ENCODE measurements at regions not wholly inside any gene's neighbourhood (a gene's known extent, or its start where the extent isn't known, plus 50 kb on each side); places are given as distances from the start of the nearest gene placed in this dataset.

GRCh38 chr9:106111039-106111730 is 416.8 kb downstream of the TMEM38B start:
- Mint-ChIP-seq H3K36me3 (ENCODE audit: low read depth, unreplicated experiment) (no peaks in the 10 kb centered on the region), H3K27me3 (ENCODE audit: unreplicated experiment) (no peaks in the 10 kb centered on the region), H3K27ac (ENCODE audit: unreplicated experiment) (no peak overlapping the region), H3K4me3 (ENCODE audit: unreplicated experiment) (no peak overlapping the region), H3K4me1 (ENCODE audit: unreplicated experiment) (peaks cover 20% of the 10 kb centered on the region), H3K9me3 (ENCODE audit: unreplicated experiment) (no peaks in the 10 kb centered on the region)
- TF ChIP-seq CTCF (IDR thresholded peaks at IDR 0.05; ENCODE audit: unreplicated experiment): no peak
- no peak for DNase-seq (ENCODE audit: low spot score)

DNA sequence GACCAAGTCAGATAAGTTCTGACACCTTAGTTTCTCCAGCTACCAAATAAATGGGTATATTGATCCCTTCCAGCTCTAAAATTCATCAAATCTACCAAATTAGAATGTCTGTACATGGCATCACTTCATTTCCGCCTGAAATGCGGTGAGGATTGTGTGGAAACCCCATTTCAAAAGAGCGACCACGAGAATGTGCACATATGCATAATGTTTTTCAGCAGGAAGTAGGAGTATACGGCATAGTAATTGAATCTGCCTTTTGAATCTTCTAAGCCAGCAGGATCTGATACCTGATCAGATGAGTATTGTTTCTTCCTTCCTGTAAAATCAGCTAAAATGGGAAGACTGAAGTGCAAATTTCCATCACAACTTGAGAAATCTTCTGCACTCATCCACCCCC is 418.6 kb downstream of the TMEM38B start:
- no peak overlapping the region for H3K4me3 Mint-ChIP-seq (ENCODE audit: unreplicated experiment)
- peaks cover 20% of the 10 kb centered on the region for H3K4me1 Mint-ChIP-seq (ENCODE audit: unreplicated experiment)
- DNase-seq (ENCODE audit: low spot score): no peak
- TF ChIP-seq CTCF (IDR thresholded peaks at IDR 0.05; ENCODE audit: unreplicated experiment): no peak
- no peaks in the 10 kb centered on the region for H3K27me3 Mint-ChIP-seq (ENCODE audit: unreplicated experiment)
- H3K9me3 Mint-ChIP-seq (ENCODE audit: unreplicated experiment): no peaks in the 10 kb centered on the region
- no peaks in the 10 kb centered on the region for H3K36me3 Mint-ChIP-seq (ENCODE audit: low read depth, unreplicated experiment)
- H3K27ac Mint-ChIP-seq (ENCODE audit: unreplicated experiment): no peak overlapping the region

- H3K9me3 Mint-ChIP-seq (ENCODE audit: unreplicated experiment): no peaks in the 10 kb centered on the region
- TF ChIP-seq CTCF (IDR thresholded peaks at IDR 0.05; ENCODE audit: unreplicated experiment): no peak
- H3K4me1 Mint-ChIP-seq (ENCODE audit: unreplicated experiment): peaks cover 3% of the 10 kb centered on the region
- no peak overlapping the region for H3K4me3 Mint-ChIP-seq (ENCODE audit: unreplicated experiment)
- DNase-seq (ENCODE audit: low spot score): no peak
- no peaks in the 10 kb centered on the region for H3K27me3 Mint-ChIP-seq (ENCODE audit: unreplicated experiment)
- no peaks in the 10 kb centered on the region for H3K36me3 Mint-ChIP-seq (ENCODE audit: low read depth, unreplicated experiment)
- no peak overlapping the region for H3K27ac Mint-ChIP-seq (ENCODE audit: unreplicated experiment)
These were observed 424.8 kb downstream of the TMEM38B start for GRCh38 chr9:106119176-106119575.

DNA sequence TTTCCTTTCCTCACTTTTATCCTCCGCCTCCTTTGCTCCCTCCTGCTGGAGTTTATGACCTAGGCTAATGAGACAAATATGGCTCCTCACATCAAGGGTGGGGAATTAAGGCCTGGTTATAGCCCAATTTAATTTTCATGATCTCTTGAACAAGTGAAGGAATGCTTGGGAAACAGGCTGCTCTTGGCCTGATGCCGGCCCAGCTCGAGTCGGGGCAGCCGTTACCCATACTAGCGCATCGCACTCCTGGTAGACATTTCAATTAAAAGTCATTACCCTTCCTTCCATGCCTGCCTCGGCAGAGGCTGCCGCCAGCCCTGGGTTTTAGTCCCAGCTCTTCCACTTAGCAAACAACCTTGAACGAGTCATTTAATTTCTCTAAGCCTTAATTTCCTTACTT is 425.7 kb downstream of the TMEM38B start:
- H3K4me3 Mint-ChIP-seq (ENCODE audit: unreplicated experiment): no peak overlapping the region
- no peak for TF ChIP-seq CTCF (IDR thresholded peaks at IDR 0.05; ENCODE audit: unreplicated experiment)
- no peaks in the 10 kb centered on the region for H3K9me3 Mint-ChIP-seq (ENCODE audit: unreplicated experiment)
- H3K27ac Mint-ChIP-seq (ENCODE audit: unreplicated experiment): no peak overlapping the region
- peaks cover 3% of the 10 kb centered on the region for H3K4me1 Mint-ChIP-seq (ENCODE audit: unreplicated experiment)
- no peaks in the 10 kb centered on the region for H3K36me3 Mint-ChIP-seq (ENCODE audit: low read depth, unreplicated experiment)
- H3K27me3 Mint-ChIP-seq (ENCODE audit: unreplicated experiment): no peaks in the 10 kb centered on the region
- no peak for DNase-seq (ENCODE audit: low spot score)

DNA sequence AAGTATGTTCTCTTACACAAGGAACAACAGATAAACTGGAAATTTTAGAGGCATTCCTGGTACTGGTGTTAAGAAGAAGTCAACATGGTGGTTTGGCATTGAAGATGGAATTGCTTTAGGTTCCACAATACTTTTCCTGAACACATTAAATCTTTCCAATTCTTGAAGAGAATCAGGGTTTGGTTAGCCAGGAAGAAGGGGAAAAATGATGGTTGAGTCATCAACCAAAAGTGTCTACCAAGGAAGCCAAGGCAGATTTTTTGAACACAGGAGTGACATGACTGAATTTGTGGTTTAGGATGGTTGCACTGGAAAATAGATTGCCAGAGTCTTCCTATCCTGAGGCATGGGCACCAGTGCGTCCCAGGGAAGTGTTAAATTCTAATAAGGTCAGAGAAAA is 433.4 kb downstream of the TMEM38B start:
- H3K27ac Mint-ChIP-seq (ENCODE audit: unreplicated experiment): no peak overlapping the region

More for the DNA sequence above, 433.4 kb downstream of the TMEM38B start:
- Mint-ChIP-seq H3K9me3 (ENCODE audit: unreplicated experiment) (no peaks in the 10 kb centered on the region), H3K27me3 (ENCODE audit: unreplicated experiment) (no peaks in the 10 kb centered on the region), H3K4me1 (ENCODE audit: unreplicated experiment) (no peaks in the 10 kb centered on the region), H3K36me3 (ENCODE audit: low read depth, unreplicated experiment) (no peaks in the 10 kb centered on the region), H3K4me3 (ENCODE audit: unreplicated experiment) (no peak overlapping the region)
- TF ChIP-seq CTCF (IDR thresholded peaks at IDR 0.05; ENCODE audit: unreplicated experiment): no peak
- DNase-seq (ENCODE audit: low spot score): no peak
